GM19025 (cell line): ENCODE measurements at regions not wholly inside any gene's neighbourhood (a gene's known extent, or its start where the extent isn't known, plus 50 kb on each side); places are given as distances from the start of the nearest gene placed in this dataset.

Experiments
- ATAC-seq: cut with Tn5 transposase; IDR thresholded peaks from one replicate; pipeline ENCODE4 v1.9.1; 2021; ENCODE audit warnings: mild to moderate bottlenecking, low read depth, moderate library complexity; ENCODE audit not compliant: unreplicated experiment

GRCh38 chr1:228867108-228867950 is 132.1 kb downstream of the RHOU start:
- no peak for ATAC-seq

GRCh38 chr1:228867951-228868730 is 132.9 kb downstream of the RHOU start:
- no peak for ATAC-seq

DNA sequence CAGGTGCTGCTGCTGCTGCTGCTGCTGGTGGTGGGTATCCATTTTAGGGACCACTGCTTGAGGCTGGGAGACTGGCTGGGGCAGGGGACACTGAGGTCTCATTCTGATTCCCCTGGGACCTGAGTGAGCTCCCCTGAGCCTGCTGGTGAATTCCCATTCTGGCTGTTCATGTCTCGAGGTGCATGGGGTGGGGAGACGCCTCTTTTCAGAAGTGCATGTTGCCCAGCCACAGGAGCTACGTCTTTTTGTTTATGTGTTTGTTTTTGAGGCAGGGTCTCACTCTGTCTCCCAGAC is 133.4 kb downstream of the RHOU start:
- ATAC-seq: no peak

DNA sequence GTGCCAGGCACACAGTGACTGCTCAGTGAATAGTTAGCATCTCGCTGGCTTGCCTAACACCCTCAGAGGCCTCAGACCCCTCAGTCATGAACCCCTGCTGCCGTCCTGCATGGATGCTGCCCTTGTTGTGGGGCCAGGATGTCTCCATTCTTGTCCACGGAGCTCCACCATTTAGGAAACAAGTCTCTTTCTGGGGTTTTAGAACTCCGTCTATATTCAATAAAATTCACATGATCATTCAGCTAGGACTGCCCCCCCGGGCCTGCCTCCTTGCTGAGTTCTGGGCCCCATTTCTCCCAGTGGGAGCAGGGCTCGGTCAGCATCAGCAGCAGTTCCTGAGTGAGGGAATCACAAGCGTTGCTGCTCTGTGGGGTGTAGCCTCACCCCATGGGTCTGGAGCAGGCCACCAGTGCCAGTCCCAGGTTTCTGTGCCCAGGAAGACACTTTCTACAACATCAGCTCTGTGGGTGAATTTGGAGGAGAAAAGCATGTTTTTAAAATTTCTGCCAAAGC is 134.1 kb downstream of the RHOU start:
- ATAC-seq: no peak

- no peak for ATAC-seq
Measured at GRCh38 chr1:228870041-228870713, 134.9 kb downstream of the RHOU start.

DNA sequence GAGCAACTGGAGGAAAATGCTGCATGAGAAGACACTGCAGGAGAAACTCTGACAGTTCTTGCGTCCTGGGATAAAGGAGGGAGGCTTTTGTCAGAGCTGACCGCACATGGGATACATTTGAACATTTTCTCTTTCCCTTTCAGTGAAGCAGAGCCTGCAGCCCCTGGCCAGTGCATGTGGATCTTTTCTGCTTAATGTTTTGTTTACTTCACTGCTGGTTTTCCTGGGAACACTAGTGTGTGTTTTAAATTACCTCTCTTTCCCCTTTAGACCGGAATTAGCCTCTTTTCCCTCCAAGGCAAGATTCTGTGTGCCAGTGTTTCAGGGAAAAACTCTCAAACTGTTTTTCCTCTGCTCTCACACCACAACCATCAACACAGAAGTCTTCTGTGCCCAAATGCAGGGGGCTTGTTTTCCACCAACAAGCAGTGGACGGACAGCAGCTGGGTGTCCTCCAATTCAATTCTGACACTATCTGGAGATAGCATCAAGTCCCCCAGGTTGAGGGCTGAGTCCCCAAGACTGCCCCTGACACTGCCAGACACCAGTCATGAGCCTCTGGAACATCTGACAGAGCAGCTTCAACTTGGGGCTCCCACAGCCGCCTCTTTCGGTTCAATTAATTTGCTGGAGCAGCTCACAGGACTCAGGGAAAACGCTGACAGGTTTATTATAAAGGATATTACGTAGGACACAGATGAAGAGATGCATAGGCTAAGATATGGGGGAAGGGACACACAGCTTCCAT is 136.2 kb downstream of the RHOU start:
- ATAC-seq: no peak

DNA sequence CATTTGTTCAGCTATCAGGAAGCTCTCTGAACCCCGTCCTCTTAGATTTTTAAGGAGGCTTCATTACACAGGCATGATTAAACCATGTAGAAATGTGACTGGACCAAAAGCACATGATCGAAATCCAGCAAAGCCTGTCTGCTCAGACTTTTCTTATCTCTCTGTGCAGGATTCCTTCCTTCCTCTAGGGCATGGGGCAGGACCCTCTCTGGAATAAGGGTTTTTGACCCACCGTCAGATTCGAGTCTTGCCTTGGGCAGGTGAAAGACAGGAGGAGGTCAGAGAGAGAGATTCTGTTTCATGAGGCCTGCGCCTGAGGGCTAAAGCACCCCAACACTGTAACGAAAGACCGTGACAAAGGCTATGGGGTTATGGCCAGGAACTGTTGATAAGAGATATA is 136.8 kb downstream of the RHOU start:
- no peak for ATAC-seq

- no peak for ATAC-seq
Measured at GRCh38 chr1:228873709-228874108, 138.4 kb downstream of the RHOU start.

DNA sequence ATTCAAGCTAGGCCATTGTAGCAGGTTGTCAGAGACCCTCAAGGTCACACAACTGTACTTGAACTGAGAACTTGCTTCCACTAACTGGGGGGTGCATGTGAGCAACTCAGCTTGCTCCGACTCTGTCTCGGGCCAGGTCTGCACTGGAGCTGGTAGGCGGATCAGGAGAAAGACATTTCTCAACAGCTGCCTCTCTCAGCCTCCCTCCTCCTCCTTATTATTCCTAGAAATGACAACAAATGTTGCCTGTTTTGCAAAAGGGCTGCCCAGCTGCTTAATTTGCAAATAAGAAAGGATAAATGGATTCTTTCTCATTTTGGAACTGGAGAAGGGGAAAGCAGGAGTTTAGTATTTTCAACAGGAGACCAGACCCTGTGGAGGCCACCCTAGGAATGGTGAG is 140.5 kb downstream of the RHOU start:
- no peak for ATAC-seq

GRCh38 chr1:228876187-228876586 is 140.9 kb downstream of the RHOU start:
- ATAC-seq: no peak

DNA sequence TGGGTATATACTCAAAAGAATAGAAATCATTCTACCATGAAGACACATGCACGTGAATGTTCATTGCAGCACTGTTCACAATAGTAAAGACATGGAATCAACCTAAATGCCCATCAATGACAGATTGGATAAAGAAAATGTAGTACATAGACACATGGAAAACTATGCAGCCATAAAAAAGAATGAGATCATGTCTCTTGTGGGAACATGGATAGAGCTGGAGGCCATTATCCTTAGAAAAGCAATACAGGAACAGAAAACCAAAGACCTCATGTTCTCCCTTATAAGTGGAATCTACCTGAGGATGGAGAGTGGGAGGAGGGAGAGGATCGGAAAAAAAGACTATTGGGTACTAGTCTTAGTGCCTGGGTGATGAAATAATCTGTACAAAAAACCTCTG is 143.9 kb downstream of the RHOU start:
- ATAC-seq: no peak

GRCh38 chr1:228882041-228882770 is 146.9 kb downstream of the RHOU start:
- no peak for ATAC-seq

- no peak for ATAC-seq
Measured at GRCh38 chr1:228882771-228883450, 147.6 kb downstream of the RHOU start.

DNA sequence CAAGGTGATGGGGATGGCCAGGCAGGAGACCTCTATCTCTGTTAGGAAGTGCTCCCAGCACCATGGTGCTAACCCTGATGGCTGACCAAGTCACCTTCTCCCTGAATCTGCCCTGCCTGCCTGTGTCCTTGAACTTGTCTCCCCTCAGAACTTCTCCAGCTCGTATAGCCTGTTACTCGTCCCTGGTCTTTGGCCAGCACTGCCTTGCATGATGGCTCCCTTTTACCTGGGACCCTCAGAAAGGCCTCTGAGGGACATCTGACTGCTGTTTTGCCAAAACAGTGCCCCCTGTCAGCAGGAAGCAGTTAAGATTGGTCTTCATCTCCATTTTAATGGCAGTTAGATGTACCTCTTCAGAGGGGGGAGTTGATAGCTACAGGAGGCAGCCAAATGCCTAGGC is 148.3 kb downstream of the RHOU start:
- ATAC-seq: no peak

GRCh38 chr1:228884196-228884595 is 148.9 kb downstream of the RHOU start:
- ATAC-seq: no peak

- no peak for ATAC-seq
Measured at GRCh38 chr1:228884615-228885566, 149.6 kb downstream of the RHOU start.

GRCh38 chr1:228885845-228886244 is 150.6 kb downstream of the RHOU start:
- ATAC-seq: no peak

DNA sequence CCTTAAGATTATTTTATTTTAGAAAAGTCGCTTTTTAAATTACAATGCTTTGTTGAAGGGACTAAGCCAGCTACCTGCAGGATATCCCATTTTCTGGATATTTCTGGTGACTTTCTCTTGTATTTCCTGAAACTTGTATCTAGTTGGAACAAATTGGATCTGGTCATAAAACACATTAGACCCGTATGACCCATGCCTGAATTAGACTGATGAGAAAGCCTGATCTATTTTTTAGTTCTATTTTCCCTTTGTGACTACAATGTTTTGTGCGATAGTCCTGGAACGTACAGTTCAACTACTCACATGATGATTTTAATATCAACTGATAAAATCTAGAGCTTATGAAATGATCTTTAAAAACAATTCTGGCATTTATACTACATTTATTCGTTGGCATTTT is 151.8 kb downstream of the RHOU start:
- no peak for ATAC-seq
